H1 (cell line): ENCODE measurements at regions not wholly inside any gene's neighbourhood (a gene's known extent, or its start where the extent isn't known, plus 50 kb on each side); places are given as distances from the start of the nearest gene placed in this dataset.

Source experiments
- CTCF ChIA-PET: fragments of 300-600 bp; sonication (Branson Sonifier 250); formaldehyde crosslinking; loops from one replicate; lab custom pipeline; 2021; ENCODE audit not compliant: partially characterized antibody; lab: Charles Lee
- POLR2A ChIA-PET: fragments of 300-600 bp; sonication (Branson Sonifier 250); formaldehyde crosslinking; loops from one replicate; lab custom pipeline; 2021; ENCODE audit warnings: inconsistent platforms; ENCODE audit not compliant: partially characterized antibody; lab: Charles Lee
- DNase-seq, 2 experiments: peaks; one replicate each; pipeline versions ENCODE4 v3.0.0 to v3.0.0-alpha.2; 2010 to 2022; ENCODE audit warnings: low spot score in 2 of 2, low read depth in 1 of 2, mixed read lengths in 1 of 2
- FAIRE-seq: peaks from 2 replicates; lab custom pipeline; 2011; peaks lifted over from hg19 to GRCh38; lab: Jason Lieb, UNC
- H2AFZ ChIP-seq: 2 replicates; pipeline ENCODE4 v1.8.1; 2012; ENCODE audit warnings: low read length, inconsistent platforms
- H2AK5ac ChIP-seq: 2 replicates; pipeline ENCODE4 v1.6.1; 2013; ENCODE audit warnings: low read depth, low read length
- H2BK120ac ChIP-seq: replicated peaks from 2 replicates; pipeline ENCODE3; 2013; ENCODE audit warnings: low read depth, low read length, inconsistent platforms
- H2BK12ac ChIP-seq: 2 replicates; pipeline ENCODE4 v1.6.1; 2013; ENCODE audit warnings: low read depth, low read length
- H2BK15ac ChIP-seq: 2 replicates; pipeline ENCODE4 v1.6.1; 2013; ENCODE audit warnings: low read length
- H2BK20ac ChIP-seq: 2 replicates; pipeline ENCODE4 v1.6.1; 2013; ENCODE audit warnings: low read length
- H2BK5ac ChIP-seq: 2 replicates; pipeline ENCODE4 v1.6.1; 2013; ENCODE audit warnings: low read depth, low read length
- H3K14ac ChIP-seq: 2 replicates; pipeline ENCODE4 v1.6.1; 2013; ENCODE audit warnings: inconsistent platforms; ENCODE audit not compliant: insufficient read length
- H3K18ac ChIP-seq: 2 replicates; pipeline ENCODE4 v1.6.1; 2013; ENCODE audit warnings: low read length; ENCODE audit errors: extremely low read depth
- H3K23ac ChIP-seq: 2 replicates; pipeline ENCODE4 v1.6.1; 2013; ENCODE audit warnings: inconsistent platforms; ENCODE audit not compliant: insufficient read length
- H3K23me2 ChIP-seq: 2 replicates; pipeline ENCODE4 v1.6.1; 2013; ENCODE audit warnings: low read depth, low read length
- H3K27ac ChIP-seq: 2 replicates; pipeline ENCODE4 v1.6.1; 2011; ENCODE audit warnings: low read depth, low read length, inconsistent platforms
- H3K27me3 ChIP-seq, 4 experiments: replicated peaks in 1 of 4; 1 replicate in 1 of 4; 2 replicates in 3 of 4; pipeline versions ENCODE4 v1.6.1 to v1.8.1; 2011 to 2013; ENCODE audit warnings: low read length in 3 of 4, mild to moderate bottlenecking in 3 of 4, inconsistent platforms in 2 of 4, mixed read lengths in 2 of 4, moderate library complexity in 1 of 4; ENCODE audit not compliant: control insufficient read depth in 3 of 4, insufficient read depth in 3 of 4; ENCODE audit errors: extremely low read depth in 1 of 4
- H3K36me3 ChIP-seq, 4 experiments: 2 replicates each; pipeline versions ENCODE4 v1.6.1 to v1.8.1; 2011 to 2013; ENCODE audit warnings: mild to moderate bottlenecking in 4 of 4, low read length in 3 of 4, moderate library complexity in 2 of 4, control low read depth in 1 of 4, inconsistent platforms in 1 of 4; ENCODE audit not compliant: insufficient read depth in 4 of 4, control insufficient read depth in 2 of 4
- H3K4ac ChIP-seq: replicated peaks from 2 replicates; pipeline ENCODE3; 2013; ENCODE audit warnings: low read length, low read depth, mixed read lengths, inconsistent platforms; ENCODE audit not compliant: insufficient read length
- H3K4me1 ChIP-seq, 4 experiments: replicated peaks in 1 of 4; 1 replicate in 1 of 4; 2 replicates in 3 of 4; pipeline versions ENCODE4 v1.6.1 to v1.8.1; 2011 to 2013; ENCODE audit warnings: low read length in 3 of 4, inconsistent platforms in 2 of 4, mixed read lengths in 1 of 4; ENCODE audit not compliant: insufficient read depth in 4 of 4, control insufficient read depth in 3 of 4
- H3K4me2 ChIP-seq, 2 experiments: 2 replicates each; pipeline versions ENCODE4 v1.6.1 to v1.8.1; 2011 to 2013; ENCODE audit warnings: low read depth in 2 of 2, low read length in 2 of 2, control low read depth in 1 of 2, inconsistent platforms in 1 of 2, mild to moderate bottlenecking in 1 of 2; ENCODE audit not compliant: insufficient read depth in 1 of 2
- H3K4me3 ChIP-seq, 4 experiments: fragments of 200-600, 300-600 bp in 1 of 4; sonication (generic), shearing (Covaris generic), sonication (Bioruptor Twin) in 1 of 4; 2 replicates each; pipeline versions ENCODE4 v1.5.1 to v1.8.1; 2011 to 2016; ENCODE audit warnings: low read length in 4 of 4, low read depth in 3 of 4, control low read depth in 2 of 4, inconsistent platforms in 2 of 4, mild to moderate bottlenecking in 2 of 4, mixed read lengths in 1 of 4, moderate library complexity in 1 of 4; ENCODE audit not compliant: insufficient read depth in 2 of 4; ENCODE audit errors: extremely low read depth in 1 of 4
- H3K56ac ChIP-seq: replicated peaks from 2 replicates; pipeline ENCODE3; 2013; ENCODE audit warnings: low read depth, mild to moderate bottlenecking, mixed read lengths, low read length, inconsistent platforms; ENCODE audit not compliant: insufficient read length
- H3K79me1 ChIP-seq: 2 replicates; pipeline ENCODE4 v1.6.1; 2013; ENCODE audit warnings: low read depth, low read length, control low read depth
- H3K79me2 ChIP-seq, 2 experiments: 2 replicates each; pipeline versions ENCODE4 v1.6.1 to v1.8.1; 2012 to 2013; ENCODE audit warnings: low read length in 2 of 2, mild to moderate bottlenecking in 2 of 2, inconsistent platforms in 1 of 2; ENCODE audit not compliant: insufficient read depth in 2 of 2, control insufficient read depth in 1 of 2
- H3K9ac ChIP-seq, 4 experiments: replicated peaks in 1 of 4; 1 replicate in 1 of 4; 2 replicates in 3 of 4; pipeline versions ENCODE4 v1.6.1 to v1.8.1; 2011 to 2013; ENCODE audit warnings: low read depth in 3 of 4, low read length in 3 of 4, control low read depth in 2 of 4, mild to moderate bottlenecking in 2 of 4, moderate library complexity in 2 of 4, inconsistent platforms in 1 of 4; ENCODE audit errors: extremely low read depth in 1 of 4
- H3K9me3 ChIP-seq, 2 experiments: 2 replicates each; pipeline versions ENCODE4 v1.6.1 to v1.8.1; 2012 to 2013; ENCODE audit warnings: mild to moderate bottlenecking in 2 of 2, moderate library complexity in 2 of 2, control low read depth in 1 of 2, inconsistent platforms in 1 of 2, low read depth in 1 of 2, low read length in 1 of 2, mixed read lengths in 1 of 2; ENCODE audit not compliant: insufficient read depth in 2 of 2
- H4K20me1 ChIP-seq, 2 experiments: replicated peaks in 1 of 2; 2 replicates each; pipeline versions ENCODE3 to v1.8.1; 2011 to 2013; ENCODE audit warnings: inconsistent platforms in 2 of 2, low read length in 2 of 2, mild to moderate bottlenecking in 1 of 2; ENCODE audit not compliant: insufficient read depth in 2 of 2, control insufficient read depth in 1 of 2
- H4K5ac ChIP-seq: 2 replicates; pipeline ENCODE4 v1.6.1; 2013; ENCODE audit warnings: low read length, low read depth, mixed read lengths, inconsistent platforms; ENCODE audit not compliant: insufficient read length
- H4K8ac ChIP-seq: 2 replicates; pipeline ENCODE4 v1.8.0; 2013; ENCODE audit warnings: mild to moderate bottlenecking, moderate library complexity, low read length, inconsistent platforms; ENCODE audit not compliant: insufficient read depth; ENCODE audit errors: extremely low read depth
- H4K91ac ChIP-seq: replicated peaks from 2 replicates; pipeline ENCODE3; 2013; ENCODE audit warnings: low read length, mixed read lengths, inconsistent platforms; ENCODE audit not compliant: insufficient read length
- CBX8 ChIP-seq: fragments of 300-800, 300-1000 bp; sonication (generic); IDR thresholded peaks from 2 replicates; pipeline ENCODE4 v1.7.1; 2016; ENCODE audit warnings: low read depth, low read length, borderline replicate concordance
- CEBPB ChIP-seq: IDR thresholded peaks from 2 replicates; pipeline ENCODE4 v1.6.1; 2012; ENCODE audit warnings: low read depth, low read length
- CTBP2 ChIP-seq: IDR thresholded peaks from 2 replicates; pipeline ENCODE4 v1.7.0; 2011; ENCODE audit warnings: borderline replicate concordance, mild to moderate bottlenecking, moderate library complexity, mixed read lengths, low read length; ENCODE audit not compliant: insufficient read depth, insufficient read length
- EGR1 ChIP-seq: IDR thresholded peaks from 2 replicates; pipeline ENCODE4 v1.6.1; 2011; ENCODE audit warnings: low read depth, low read length, borderline replicate concordance
- EP300 ChIP-seq, 2 experiments: IDR thresholded peaks; 1 replicate in 1 of 2; 2 replicates in 1 of 2; pipeline ENCODE4 v1.6.1; 2011 to 2012; ENCODE audit warnings: low read depth in 2 of 2, low read length in 2 of 2, mild to moderate bottlenecking in 2 of 2, borderline replicate concordance in 1 of 2, inconsistent platforms in 1 of 2, moderate library complexity in 1 of 2
- FOSL1 ChIP-seq: IDR thresholded peaks from 2 replicates; pipeline ENCODE4 v1.6.1; 2011; ENCODE audit warnings: mild to moderate bottlenecking, low read depth, low read length, moderate library complexity; ENCODE audit not compliant: insufficient read depth
- POLR2AphosphoS5 ChIP-seq: IDR thresholded peaks from 2 replicates; pipeline ENCODE4 v1.6.1; 2011; ENCODE audit warnings: low read depth, low read length
- POU5F1 ChIP-seq: IDR thresholded peaks from 2 replicates; pipeline ENCODE4 v1.6.1; 2011; ENCODE audit warnings: low read depth, mild to moderate bottlenecking, low read length, moderate library complexity
- SIN3A ChIP-seq, 2 experiments: IDR thresholded peaks in 1 of 2; conservative IDR thresholded peaks in 1 of 2; 2 replicates each; pipeline ENCODE4 v1.6.1; 2011 to 2012; ENCODE audit warnings: low read length in 2 of 2, improper control_type of control experiment in 1 of 2, low read depth in 1 of 2, mild to moderate bottlenecking in 1 of 2
- SIRT6 ChIP-seq: IDR thresholded peaks from one replicate; pipeline ENCODE4 v1.7.1; 2012; ENCODE audit warnings: low read length, inconsistent platforms
- USF2 ChIP-seq: IDR thresholded peaks from 2 replicates; pipeline ENCODE4 v1.6.1; 2011; ENCODE audit warnings: low read length, improper control_type of control experiment
- WGBS, 2 experiments: shearing (Covaris generic) in 1 of 2; methylation state at CpG; one replicate each; pipeline versions ENCODE4 v1.1.6 to v1.1.7; 2013 to 2015; ENCODE audit warnings: low lambda C conversion rate in 2 of 2, mixed read lengths in 2 of 2, inconsistent platforms in 1 of 2, low coverage in 1 of 2, missing lambda C conversion rate in 1 of 2; ENCODE audit not compliant: insufficient replicate concordance in 2 of 2, insufficient coverage in 1 of 2, insufficient read length in 1 of 2; ENCODE audit errors: extremely low coverage in 1 of 2, missing lambda C conversion rate in 1 of 2; 5-methylcytosine and 5-hydroxymethylcytosine counted together
- TF ChIP-seq, protein P1 (sequence below): IDR thresholded peaks from 2 replicates; pipeline ENCODE4 v1.6.1; 2012; ENCODE audit warnings: inconsistent platforms

DNA sequence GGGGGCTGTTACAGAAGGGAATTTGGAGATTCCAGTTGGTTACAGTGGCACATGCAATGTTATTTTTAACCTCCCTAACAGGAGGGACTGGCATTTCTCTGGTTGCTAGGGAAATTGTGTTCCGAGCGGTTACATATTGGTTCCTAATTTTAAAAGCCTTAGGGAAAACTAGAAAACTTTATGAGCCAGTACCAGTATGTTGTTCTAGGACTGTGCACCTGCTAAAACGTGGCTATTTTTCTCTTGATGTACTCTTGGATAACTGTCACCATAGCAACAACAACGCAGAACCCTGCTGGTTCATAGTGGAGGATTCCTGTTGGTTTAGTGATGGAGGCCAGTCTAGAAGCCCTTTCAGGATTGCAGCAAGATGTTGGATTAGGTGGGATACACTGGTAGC is 68.9 kb upstream of the PGBD5 start:
- POLR2A ChIA-PET = no interaction called here
- Histone ChIP-seq H2BK5ac (no peak overlapping the region), H3K4me3 (no peak overlapping the region), H3K36me3 (no peaks in the 10 kb centered on the region), H3K9ac (no peak overlapping the region), H2BK15ac (no peak overlapping the region), H3K79me2 (no peaks in the 10 kb centered on the region), H4K5ac (no peak overlapping the region), H3K14ac (no peak overlapping the region), H3K27ac (no peak overlapping the region), H3K9me3 (no peaks in the 10 kb centered on the region; a peak in 1 of 4 replicates), H3K4ac (no peak overlapping the region), H2BK20ac (no peak overlapping the region), H2AFZ (no peak overlapping the region), H2AK5ac (no peak overlapping the region), H3K23me2 (no peaks in the 10 kb centered on the region; the same call in 1 of the 2 replicates), H3K79me1 (no peaks in the 10 kb centered on the region), H3K23ac (no peak overlapping the region), H3K18ac (no peak overlapping the region), H3K4me1 (no peaks in the 10 kb centered on the region), H4K8ac (no peak overlapping the region), H4K91ac (no peak overlapping the region), H2BK12ac (no peak overlapping the region), H3K56ac (no peak overlapping the region), H2BK120ac (no peak overlapping the region), H3K4me2 (no peak overlapping the region), H4K20me1 (no peaks in the 10 kb centered on the region), H3K27me3 (no peaks in the 10 kb centered on the region; a peak in 1 of 7 replicates)
- CTCF ChIA-PET = no interaction called here
- DNase-seq = no peak
- no peak for FAIRE-seq
- 79% methylated on average over 4 of the region's 4 CpGs; no CpG with 5 or more reads in 1 of the 2 experiments for WGBS, 2 experiments
- no peak for TF ChIP-seq SIN3A (conservative IDR thresholded peaks at IDR 0.05 in 1 of 2, IDR thresholded peaks at IDR 0.05 in 1 of 2; ENCODE audit: low read depth in 1 of 2, low read length in 2 of 2)
- TF ChIP-seq POLR2AphosphoS5 = no peak
- TF ChIP-seq CEBPB = no peak
- TF ChIP-seq, protein P1, sequence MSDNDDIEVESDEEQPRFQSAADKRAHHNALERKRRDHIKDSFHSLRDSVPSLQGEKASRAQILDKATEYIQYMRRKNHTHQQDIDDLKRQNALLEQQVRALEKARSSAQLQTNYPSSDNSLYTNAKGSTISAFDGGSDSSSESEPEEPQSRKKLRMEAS = no peak
- no peak for TF ChIP-seq EGR1
- TF ChIP-seq CTBP2 = no peak
- no peak for TF ChIP-seq FOSL1
- no peak for TF ChIP-seq EP300 (IDR thresholded peaks at IDR 0.05; ENCODE audit: borderline replicate concordance in 1 of 2, low read depth in 2 of 2, low read length in 2 of 2)
- no peak for TF ChIP-seq SIRT6
- no peak for TF ChIP-seq POU5F1
- no peak for TF ChIP-seq CBX8
- no peak for TF ChIP-seq USF2
